Astrocyte (in vitro differentiated cells and primary cell): ENCODE measurements at regions not wholly inside any gene's neighbourhood (a gene's known extent, or its start where the extent isn't known, plus 50 kb on each side); places are given as distances from the start of the nearest gene placed in this dataset.

ENCODE experiments used
- DNase-seq: peaks from one replicate; pipeline ENCODE4 v3.0.0-alpha.2; 2010; ENCODE audit warnings: low read depth
- FAIRE-seq: peaks from 2 replicates; lab custom pipeline; 2011; peaks lifted over from hg19 to GRCh38; lab: Jason Lieb, UNC
- H2AFZ ChIP-seq: 2 replicates; pipeline ENCODE4 v1.6.0; 2012; ENCODE audit warnings: low read depth, low read length, inconsistent platforms
- H3K27ac ChIP-seq: 2 replicates; pipeline ENCODE4 v1.5.1; 2011; ENCODE audit warnings: low read depth, low read length, inconsistent platforms
- H3K27me3 ChIP-seq: 2 replicates; pipeline ENCODE4 v1.6.0; 2011; ENCODE audit warnings: low read length, inconsistent platforms; ENCODE audit not compliant: insufficient read depth
- H3K36me3 ChIP-seq: 2 replicates; pipeline ENCODE4 v1.5.1; 2011; ENCODE audit warnings: low read length, inconsistent platforms; ENCODE audit not compliant: insufficient read depth
- H3K4me1 ChIP-seq: 2 replicates; pipeline ENCODE4 v1.5.1; 2011; ENCODE audit warnings: low read length, inconsistent platforms; ENCODE audit not compliant: insufficient read depth
- H3K4me2 ChIP-seq: 2 replicates; pipeline ENCODE4 v1.6.0; 2012; ENCODE audit warnings: low read length, inconsistent platforms
- H3K4me3 ChIP-seq: 2 replicates; pipeline ENCODE4 v1.5.1; 2011; ENCODE audit warnings: low read depth, mild to moderate bottlenecking, low read length, inconsistent platforms; ENCODE audit not compliant: insufficient read depth
- H3K79me2 ChIP-seq: 2 replicates; pipeline ENCODE4 v1.6.0; 2012; ENCODE audit warnings: mild to moderate bottlenecking, low read length, inconsistent platforms; ENCODE audit not compliant: insufficient read depth
- H3K9ac ChIP-seq: 2 replicates; pipeline ENCODE4 v1.6.0; 2012; ENCODE audit warnings: mild to moderate bottlenecking, low read length, inconsistent platforms
- H3K9me3 ChIP-seq: 2 replicates; pipeline ENCODE4 v1.5.1; 2012; ENCODE audit warnings: low read depth, mild to moderate bottlenecking, low read length, inconsistent platforms; ENCODE audit not compliant: insufficient read depth
- H4K20me1 ChIP-seq: 2 replicates; pipeline ENCODE4 v1.6.0; 2012; ENCODE audit warnings: low read length, inconsistent platforms; ENCODE audit not compliant: insufficient read depth
- H3K27ac Mint-ChIP-seq: one replicate; pipeline ENCODE4 v1.8.0; 2021; ENCODE audit warnings: mild to moderate bottlenecking, mixed read lengths; ENCODE audit not compliant: unreplicated experiment
- H3K27me3 Mint-ChIP-seq: one replicate; pipeline ENCODE4 v1.8.0; 2021; ENCODE audit warnings: low read depth, mixed read lengths; ENCODE audit not compliant: unreplicated experiment
- H3K36me3 Mint-ChIP-seq: one replicate; pipeline ENCODE4 v1.8.0; 2021; ENCODE audit warnings: low read depth, mixed read lengths; ENCODE audit not compliant: unreplicated experiment
- H3K4me1 Mint-ChIP-seq: one replicate; pipeline ENCODE4 v1.8.0; 2021; ENCODE audit warnings: low read depth, mixed read lengths; ENCODE audit not compliant: unreplicated experiment
- H3K4me3 Mint-ChIP-seq: one replicate; pipeline ENCODE4 v1.8.0; 2021; ENCODE audit warnings: mild to moderate bottlenecking, moderate library complexity, mixed read lengths; ENCODE audit not compliant: unreplicated experiment
- H3K9me3 Mint-ChIP-seq: one replicate; pipeline ENCODE4 v1.8.0; 2021; ENCODE audit warnings: mild to moderate bottlenecking, mixed read lengths; ENCODE audit not compliant: unreplicated experiment
- CTCF ChIP-seq: IDR thresholded peaks from 2 replicates; pipeline ENCODE4 v1.5.1; 2011; ENCODE audit warnings: low read depth, mild to moderate bottlenecking, inconsistent platforms, low read length, moderate library complexity; ENCODE audit not compliant: insufficient read depth
- EZH2 ChIP-seq: IDR thresholded peaks from 2 replicates; pipeline ENCODE4 v1.6.1; 2012; ENCODE audit warnings: mild to moderate bottlenecking, low read length, inconsistent platforms; ENCODE audit not compliant: insufficient read depth

DNA sequence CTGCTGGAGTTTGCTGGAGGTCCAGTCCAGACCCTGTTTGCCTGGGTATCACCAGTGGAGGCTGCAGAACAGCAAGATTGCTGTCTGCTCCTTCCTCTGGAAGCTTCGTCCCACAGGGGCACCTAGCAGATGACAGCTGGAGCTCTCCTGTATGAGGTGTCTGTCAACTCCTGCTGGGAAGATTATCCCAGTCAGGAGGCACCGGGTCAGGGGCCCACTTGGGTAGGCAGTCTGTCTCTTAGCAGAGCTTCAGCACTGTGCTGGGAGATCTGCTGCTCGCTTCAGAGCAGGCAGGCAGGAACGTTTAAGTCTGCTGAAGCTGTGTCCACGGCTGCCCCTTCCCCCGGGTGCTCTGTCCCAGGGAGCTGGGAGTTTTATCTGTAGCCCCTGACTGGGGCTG lies 96.8 kb upstream of the SLC35F1 start:
- Histone ChIP-seq H3K4me2 (no peak overlapping the region), H3K36me3 (no peaks in the 10 kb centered on the region), H3K9ac (no peak overlapping the region), H3K9me3 (no peaks in the 10 kb centered on the region), H3K27ac (no peak overlapping the region), H2AFZ (no peak overlapping the region), H3K4me3 (no peak overlapping the region), H4K20me1 (no peaks in the 10 kb centered on the region), H3K79me2 (no peaks in the 10 kb centered on the region), H3K27me3 (no peaks in the 10 kb centered on the region), H3K4me1 (no peaks in the 10 kb centered on the region)
- DNase-seq (no peak), FAIRE-seq (no peak)
- Mint-ChIP-seq H3K36me3 (no peaks in the 10 kb centered on the region), H3K4me1 (no peaks in the 10 kb centered on the region), H3K9me3 (peaks cover 7% of the 10 kb centered on the region), H3K27ac (no peak overlapping the region), H3K27me3 (no peaks in the 10 kb centered on the region), H3K4me3 (no peak overlapping the region)
- TF ChIP-seq EZH2 (no peak), CTCF (no peak)

DNA sequence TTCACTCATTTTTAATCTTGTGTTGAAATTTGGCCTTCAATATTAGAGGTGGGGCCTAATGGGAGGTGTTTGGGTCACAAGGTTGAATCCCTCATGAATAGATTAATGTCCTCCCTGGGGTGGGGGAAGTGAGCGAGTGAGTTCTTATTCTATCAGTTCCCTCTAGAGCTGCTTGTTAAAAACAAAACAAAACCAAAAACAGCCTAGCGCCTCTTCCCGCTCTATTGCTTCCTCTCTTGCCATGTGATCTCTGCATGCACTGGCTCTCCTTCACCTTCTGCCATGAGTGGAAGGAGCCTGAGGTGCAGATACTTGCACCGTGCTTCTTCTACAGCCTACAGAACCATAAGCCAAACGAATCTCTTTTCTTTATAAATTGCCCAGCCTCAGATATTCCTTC lies 89.6 kb upstream of the SLC35F1 start:
- Histone ChIP-seq H2AFZ (no peak overlapping the region), H3K4me2 (no peak overlapping the region), H3K4me1 (no peaks in the 10 kb centered on the region), H3K4me3 (no peak overlapping the region), H3K27me3 (no peaks in the 10 kb centered on the region), H4K20me1 (no peaks in the 10 kb centered on the region), H3K9me3 (no peaks in the 10 kb centered on the region), H3K9ac (no peak overlapping the region), H3K79me2 (no peaks in the 10 kb centered on the region), H3K27ac (no peak overlapping the region), H3K36me3 (no peaks in the 10 kb centered on the region)
- no peak overlapping the region for H3K4me3 Mint-ChIP-seq
- H3K9me3 Mint-ChIP-seq, result peaks cover 2% of the 10 kb centered on the region
- TF ChIP-seq EZH2 (no peak), CTCF (no peak)
- H3K4me1 Mint-ChIP-seq, result no peaks in the 10 kb centered on the region
- H3K36me3 Mint-ChIP-seq, result no peaks in the 10 kb centered on the region
- FAIRE-seq, result no peak
- no peak overlapping the region for H3K27ac Mint-ChIP-seq
- no peaks in the 10 kb centered on the region for H3K27me3 Mint-ChIP-seq
- no peak for DNase-seq

GRCh38 chr6:117817992-117818391 lies 89.1 kb upstream of the SLC35F1 start:
- Mint-ChIP-seq H3K36me3 (no peaks in the 10 kb centered on the region), H3K9me3 (peaks cover 2% of the 10 kb centered on the region), H3K4me1 (no peaks in the 10 kb centered on the region), H3K27ac (no peak overlapping the region), H3K4me3 (no peak overlapping the region), H3K27me3 (no peaks in the 10 kb centered on the region)
- FAIRE-seq (no peak), DNase-seq (no peak)
- no peaks in the 10 kb centered on the region for H3K79me2 ChIP-seq
- H3K9ac ChIP-seq, result no peak overlapping the region
- no peaks in the 10 kb centered on the region for H4K20me1 ChIP-seq
- no peaks in the 10 kb centered on the region for H3K9me3 ChIP-seq
- H3K27me3 ChIP-seq, result no peaks in the 10 kb centered on the region
- no peaks in the 10 kb centered on the region for H3K4me1 ChIP-seq
- no peak for TF ChIP-seq CTCF
- TF ChIP-seq EZH2, result no peak
- H2AFZ ChIP-seq, result no peak overlapping the region
- H3K4me3 ChIP-seq, result no peak overlapping the region
- no peak overlapping the region for H3K27ac ChIP-seq
- H3K4me2 ChIP-seq, result no peak overlapping the region
- H3K36me3 ChIP-seq, result no peaks in the 10 kb centered on the region
